Thymus (tissue), 11 donors: ENCODE measurements at regions not wholly inside any gene's neighbourhood (a gene's known extent, or its start where the extent isn't known, plus 50 kb on each side); places are given as distances from the start of the nearest gene placed in this dataset.

Experiments
- DNase-seq, 9 donors: peaks; one replicate each; pipeline ENCODE4 v3.0.0-alpha.2; 2013; ENCODE audit warnings: low spot score in 9 of 9, low read depth in 6 of 9, missing footprints in 1 of 9
- H3K27ac ChIP-seq, 2 donors: one replicate each; pipeline ENCODE4 v1.5.1; 2013; ENCODE audit warnings: control low read depth in 1 of 2, low read depth in 1 of 2, low read length in 1 of 2, mild to moderate bottlenecking in 1 of 2, moderate library complexity in 1 of 2
- H3K27me3 ChIP-seq, 2 donors: one replicate each; pipeline ENCODE4 v1.5.1; 2013; ENCODE audit warnings: low read length in 1 of 2; ENCODE audit not compliant: control insufficient read depth in 2 of 2, insufficient read depth in 1 of 2
- H3K36me3 ChIP-seq, 2 donors: one replicate each; pipeline ENCODE4 v1.5.1; 2013; ENCODE audit warnings: low read length in 1 of 2, mild to moderate bottlenecking in 1 of 2, moderate library complexity in 1 of 2; ENCODE audit not compliant: control insufficient read depth in 2 of 2, insufficient read depth in 2 of 2
- H3K4me1 ChIP-seq, 2 donors: one replicate each; pipeline ENCODE4 v1.5.1; 2013; ENCODE audit warnings: low read length in 2 of 2; ENCODE audit not compliant: control insufficient read depth in 2 of 2, insufficient read depth in 2 of 2
- H3K4me3 ChIP-seq, 2 donors: one replicate each; pipeline ENCODE4 v1.5.1; 2013; ENCODE audit warnings: low read length in 2 of 2, control low read depth in 1 of 2, mild to moderate bottlenecking in 1 of 2
- H3K9me3 ChIP-seq, 2 donors: one replicate each; pipeline ENCODE4 v1.5.1; 2013; ENCODE audit warnings: low read length in 1 of 2, mild to moderate bottlenecking in 1 of 2; ENCODE audit not compliant: control insufficient read depth in 2 of 2, insufficient read depth in 1 of 2
- WGBS: extraction: QIAGEN DNeasy Blood & Tissue Kit; methylation state at CpG from one replicate; pipeline ENCODE4 v1.1.7; 2013; 5-methylcytosine and 5-hydroxymethylcytosine counted together
- donor health status: healthy.

DNA sequence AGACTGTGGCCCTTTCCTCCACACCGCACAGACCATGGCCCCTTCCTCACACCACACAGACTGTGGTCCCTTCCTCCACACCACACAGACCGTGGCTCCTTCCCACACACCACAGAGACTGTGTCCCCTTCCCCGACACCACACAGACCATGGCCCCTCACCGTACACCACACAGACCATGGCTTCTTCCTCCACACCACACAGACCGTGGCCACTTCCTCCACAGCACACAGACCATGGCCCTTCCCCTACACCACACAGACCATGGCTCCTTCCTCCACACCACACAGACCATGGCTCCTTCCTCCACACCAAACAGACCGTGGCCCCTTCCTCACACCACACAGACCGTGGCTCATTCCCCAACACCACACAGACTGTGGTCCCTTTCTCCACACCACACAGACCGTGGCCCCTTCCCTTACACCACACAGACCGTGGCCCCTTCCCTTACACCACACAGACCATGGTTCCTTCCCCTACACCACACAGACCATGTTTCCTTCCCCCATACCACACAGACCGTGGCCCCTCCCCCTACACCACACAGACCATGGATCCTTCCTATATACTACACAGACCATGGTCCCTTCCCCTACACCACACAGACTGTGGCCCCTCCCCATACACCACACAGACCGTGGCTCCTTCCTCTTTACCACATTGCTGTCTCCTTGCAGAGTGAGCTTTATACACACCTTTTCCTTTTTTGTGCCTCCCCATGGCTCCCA is 297.5 kb upstream of the FOXF1 start:
- DNase-seq = no peak
- H3K27me3 ChIP-seq = no peaks in the 10 kb centered on the region
- 17% methylated on average over 11 of the region's 11 CpGs for WGBS

DNA sequence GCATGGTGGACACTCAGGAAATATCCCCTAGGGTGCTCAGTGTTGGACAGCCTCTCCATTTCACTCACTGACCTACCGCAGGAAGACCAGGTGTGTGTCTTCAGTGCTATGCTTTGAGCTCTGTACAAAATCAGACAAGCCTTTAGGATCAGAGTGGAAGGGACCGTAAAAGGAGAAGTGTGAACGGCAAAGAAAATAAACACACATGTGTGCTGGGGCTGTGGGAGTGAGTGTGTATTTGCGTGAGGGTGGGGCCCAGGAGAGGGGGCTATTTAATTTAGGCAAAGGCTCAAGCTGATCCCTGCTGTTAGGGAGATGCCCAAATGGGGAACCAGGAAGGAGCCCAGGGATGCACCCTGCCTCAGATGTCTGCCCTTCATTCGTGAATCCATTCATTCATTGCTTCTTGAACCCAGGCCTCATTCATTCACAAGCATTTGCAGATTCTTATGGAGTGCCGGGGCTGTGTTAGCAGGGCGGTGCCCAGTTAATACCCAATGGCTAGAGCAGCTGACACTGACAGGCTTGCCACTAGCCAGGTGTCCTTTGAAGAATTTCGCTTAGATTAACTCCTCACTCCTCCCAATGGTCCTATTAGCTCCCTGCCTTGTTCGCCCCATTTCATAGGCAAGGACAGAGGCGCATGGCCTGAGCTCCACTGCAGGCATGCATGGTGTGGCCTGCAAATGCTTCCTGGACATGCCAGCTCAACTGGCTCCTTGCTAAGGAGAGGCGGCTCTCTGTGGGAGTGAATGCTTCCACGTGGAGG is 296.7 kb upstream of the FOXF1 start:
- DNase-seq = no peak
- WGBS = 68% methylated on average over 12 of the region's 12 CpGs
- no peaks in the 10 kb centered on the region for H3K36me3 ChIP-seq
- no peaks in the 10 kb centered on the region for H3K9me3 ChIP-seq
- no peak overlapping the region for H3K4me3 ChIP-seq
- no peaks in the 10 kb centered on the region for H3K4me1 ChIP-seq
- H3K27ac ChIP-seq = no peak overlapping the region
- no peaks in the 10 kb centered on the region for H3K27me3 ChIP-seq

More for the DNA sequence above, 297.5 kb upstream of the FOXF1 start:
- Histone ChIP-seq H3K27ac (no peak overlapping the region), H3K4me3 (no peak overlapping the region), H3K36me3 (no peaks in the 10 kb centered on the region), H3K9me3 (no peaks in the 10 kb centered on the region), H3K4me1 (no peaks in the 10 kb centered on the region)

DNA sequence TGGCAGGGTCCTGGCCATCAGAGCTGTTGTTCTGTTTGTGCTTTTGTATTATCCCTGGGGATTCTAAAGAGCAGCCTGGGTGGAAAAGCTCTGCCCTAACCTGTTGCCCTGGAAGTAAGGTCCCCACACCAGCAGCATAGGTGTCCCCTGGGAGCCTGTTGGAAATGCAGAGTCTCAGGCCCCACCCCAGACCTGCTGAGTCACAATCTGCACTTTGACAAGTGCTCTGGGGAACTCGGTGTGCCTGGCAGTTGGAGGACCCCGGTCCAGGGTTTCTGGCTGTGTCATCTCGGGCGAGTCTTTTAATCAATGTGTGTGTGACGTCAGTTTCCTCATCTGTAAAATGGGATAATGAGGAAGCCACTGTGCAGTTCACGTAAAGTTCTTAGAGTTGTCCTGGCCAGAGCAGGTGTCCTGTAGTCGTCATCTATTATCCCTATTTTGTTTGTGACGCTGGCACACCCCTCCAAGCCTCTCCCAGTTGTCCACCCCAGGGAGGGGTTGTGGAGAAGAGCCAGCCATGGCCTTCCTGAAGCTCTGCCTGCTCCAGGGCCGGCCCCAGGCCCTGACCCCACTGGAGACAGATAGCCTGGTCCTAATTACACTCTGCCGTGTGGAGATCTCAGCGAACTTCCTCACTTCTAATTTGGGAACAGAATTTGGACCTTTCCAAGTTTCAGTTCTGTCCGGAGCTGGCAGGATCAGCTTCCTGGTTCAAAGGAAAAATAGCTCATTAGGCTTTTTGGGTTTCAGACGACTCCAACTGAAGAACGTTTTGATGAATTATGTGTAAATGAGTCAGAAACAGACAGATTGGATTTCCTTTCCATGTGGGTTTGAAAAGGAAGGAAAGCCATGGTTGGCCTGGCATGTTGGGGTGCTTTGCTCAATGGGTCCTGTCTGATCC is 295.7 kb upstream of the FOXF1 start:
- H3K36me3 ChIP-seq = no peaks in the 10 kb centered on the region
- no peak for DNase-seq

DNA sequence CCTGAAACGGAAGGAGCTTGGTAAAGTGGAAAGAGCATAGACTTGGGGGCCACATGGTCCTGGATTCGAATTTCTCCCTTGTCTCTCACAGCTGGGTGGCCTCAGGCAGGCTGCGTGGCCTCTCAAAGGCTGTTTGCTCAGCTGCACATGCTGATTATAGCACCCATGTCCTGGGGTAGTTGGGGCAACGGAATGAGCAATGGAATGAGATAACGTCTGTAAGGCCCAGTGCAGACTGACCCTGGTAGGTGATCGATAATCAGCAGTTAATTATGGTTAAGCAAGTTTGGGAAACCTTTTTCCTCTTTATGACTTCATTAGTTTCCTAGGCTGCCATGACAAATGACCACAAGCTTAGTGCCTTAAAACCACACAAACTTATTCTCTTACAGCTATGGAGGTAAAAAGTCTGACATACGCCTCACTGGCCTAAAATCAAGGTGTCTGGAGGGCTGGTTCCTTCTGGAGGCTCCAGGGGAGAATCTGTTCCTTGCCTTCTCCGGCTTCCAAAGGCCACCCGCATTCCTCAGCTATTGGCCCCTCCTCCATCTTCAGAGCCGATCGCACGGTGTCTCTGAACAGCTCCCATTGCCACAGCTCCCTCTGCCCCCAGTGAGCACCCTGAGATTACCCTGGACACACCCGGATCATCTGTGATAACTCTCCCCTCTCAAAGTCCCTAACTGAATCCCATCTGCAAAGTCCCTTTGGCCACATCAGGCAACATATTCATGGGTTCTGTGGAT is 294.9 kb upstream of the FOXF1 start:
- 90% methylated on average over 13 of the region's 13 CpGs for WGBS
- DNase-seq = no peak
- H3K27me3 ChIP-seq = no peaks in the 10 kb centered on the region
- no peak overlapping the region for H3K27ac ChIP-seq
- H3K4me3 ChIP-seq = no peak overlapping the region
- no peaks in the 10 kb centered on the region for H3K4me1 ChIP-seq
- no peaks in the 10 kb centered on the region for H3K36me3 ChIP-seq
- H3K9me3 ChIP-seq = no peaks in the 10 kb centered on the region

More for the DNA sequence above, 295.7 kb upstream of the FOXF1 start:
- no peaks in the 10 kb centered on the region for H3K4me1 ChIP-seq
- H3K9me3 ChIP-seq = no peaks in the 10 kb centered on the region
- 67% methylated on average over 14 of the region's 14 CpGs for WGBS
- H3K4me3 ChIP-seq = no peak overlapping the region
- no peaks in the 10 kb centered on the region for H3K27me3 ChIP-seq
- no peak overlapping the region for H3K27ac ChIP-seq

DNA sequence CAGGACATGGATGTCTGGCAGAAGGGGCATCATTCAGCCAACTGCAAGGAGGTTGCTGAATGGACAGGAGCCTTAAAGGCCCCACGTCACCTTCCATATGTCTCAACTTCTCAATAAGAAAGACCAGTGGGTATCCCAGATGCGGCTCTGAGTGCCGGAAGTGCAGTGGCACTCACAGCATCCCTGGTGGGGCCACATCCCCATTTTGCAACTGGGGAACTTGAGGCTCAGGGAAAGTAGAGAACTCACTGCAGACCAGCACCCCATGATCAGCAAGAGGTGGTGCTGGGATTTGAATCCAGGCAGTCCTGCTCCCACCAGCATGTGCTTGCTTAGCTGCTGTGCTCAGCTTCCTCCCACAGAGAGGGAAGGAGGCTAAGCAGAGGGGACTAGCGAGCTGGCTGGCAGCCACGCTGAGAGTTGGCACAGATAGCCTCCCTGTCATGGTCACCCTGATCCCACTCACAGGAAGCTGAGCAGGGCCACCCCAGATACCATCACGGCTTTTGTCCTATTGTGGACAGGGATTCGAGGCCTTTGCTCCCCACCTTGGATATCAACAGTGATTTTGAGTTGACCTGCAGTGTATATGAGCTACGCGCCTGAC is 294.2 kb upstream of the FOXF1 start:
- no peaks in the 10 kb centered on the region for H3K36me3 ChIP-seq
- no peaks in the 10 kb centered on the region for H3K4me1 ChIP-seq
- no peak for DNase-seq
- no peak overlapping the region for H3K27ac ChIP-seq
- no peaks in the 10 kb centered on the region for H3K27me3 ChIP-seq
- H3K4me3 ChIP-seq = no peak overlapping the region
- no peaks in the 10 kb centered on the region for H3K9me3 ChIP-seq
- WGBS = 90% methylated on average over 9 of the region's 9 CpGs

DNA sequence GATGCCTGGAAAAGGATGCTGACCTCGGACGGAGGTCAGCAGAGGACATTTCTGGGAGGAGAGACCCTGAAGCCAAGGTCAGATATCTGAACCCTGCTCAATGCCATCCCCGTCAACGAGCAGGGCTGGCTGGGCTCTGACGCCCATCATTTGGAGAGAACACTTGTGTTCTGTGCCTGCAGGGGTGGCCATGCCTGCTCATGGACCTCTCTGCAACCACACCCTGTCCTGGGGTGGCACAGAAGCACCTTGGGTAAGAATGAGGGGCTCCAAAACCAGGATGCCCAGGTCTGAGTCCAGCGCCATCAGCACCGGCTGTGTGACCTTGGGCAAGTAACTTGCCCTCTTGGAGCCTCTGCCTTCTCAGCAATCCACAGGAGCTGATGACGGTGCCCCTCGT is 293.7 kb upstream of the FOXF1 start:
- 93% methylated on average over 9 of the region's 9 CpGs for WGBS
- no peak for DNase-seq

DNA sequence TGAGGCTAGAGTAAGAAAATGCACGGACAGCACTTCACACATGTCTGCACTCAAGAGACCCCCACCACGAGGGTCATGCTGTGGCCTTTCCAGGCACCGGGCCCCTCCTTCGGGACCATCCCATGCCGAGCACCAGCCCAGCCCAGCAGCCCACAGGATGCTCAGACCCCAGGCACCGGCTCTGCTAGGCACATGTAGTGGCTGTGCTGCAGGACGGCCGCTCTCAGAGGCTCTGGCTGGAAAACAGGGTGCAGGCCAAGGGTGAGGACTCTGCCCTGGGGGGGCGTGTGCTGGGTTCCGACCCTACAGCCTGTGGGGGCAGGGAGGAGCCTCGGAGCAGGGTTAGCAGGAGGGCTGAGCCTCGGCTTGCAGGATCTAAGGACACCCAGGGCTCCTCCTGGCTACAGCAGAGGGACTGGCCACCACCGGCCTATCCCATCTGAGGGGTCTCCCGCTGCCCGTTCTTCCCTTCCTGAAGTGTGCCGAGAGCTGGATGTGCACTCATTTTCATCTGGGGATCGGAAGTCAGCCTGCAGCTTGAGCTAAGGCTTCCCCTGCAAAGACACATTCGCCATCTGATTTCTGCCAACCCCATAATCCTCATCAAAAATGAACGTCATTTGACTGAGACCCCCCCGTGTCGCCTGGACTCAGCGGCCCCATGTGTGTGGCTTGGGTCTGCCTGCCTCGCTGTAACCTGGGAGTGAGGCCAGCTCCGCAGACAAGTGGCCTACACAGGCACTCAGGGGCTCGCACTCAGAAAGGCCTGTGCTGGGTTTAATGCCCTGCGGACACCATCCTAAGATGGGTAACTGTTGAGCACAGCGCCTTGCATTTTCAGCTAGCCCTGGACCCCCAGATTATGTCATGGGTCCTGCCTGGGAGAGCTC is 293.1 kb upstream of the FOXF1 start:
- Histone ChIP-seq H3K36me3 (no peaks in the 10 kb centered on the region), H3K4me1 (no peaks in the 10 kb centered on the region), H3K4me3 (no peak overlapping the region), H3K9me3 (no peaks in the 10 kb centered on the region), H3K27me3 (no peaks in the 10 kb centered on the region), H3K27ac (no peak overlapping the region)
- DNase-seq = no peak
- WGBS = 89% methylated on average over 27 of the region's 27 CpGs

More for the DNA sequence above, 293.7 kb upstream of the FOXF1 start:
- no peaks in the 10 kb centered on the region for H3K27me3 ChIP-seq
- H3K27ac ChIP-seq = no peak overlapping the region
- H3K9me3 ChIP-seq = no peaks in the 10 kb centered on the region
- no peaks in the 10 kb centered on the region for H3K36me3 ChIP-seq
- H3K4me1 ChIP-seq = no peaks in the 10 kb centered on the region
- no peak overlapping the region for H3K4me3 ChIP-seq

DNA sequence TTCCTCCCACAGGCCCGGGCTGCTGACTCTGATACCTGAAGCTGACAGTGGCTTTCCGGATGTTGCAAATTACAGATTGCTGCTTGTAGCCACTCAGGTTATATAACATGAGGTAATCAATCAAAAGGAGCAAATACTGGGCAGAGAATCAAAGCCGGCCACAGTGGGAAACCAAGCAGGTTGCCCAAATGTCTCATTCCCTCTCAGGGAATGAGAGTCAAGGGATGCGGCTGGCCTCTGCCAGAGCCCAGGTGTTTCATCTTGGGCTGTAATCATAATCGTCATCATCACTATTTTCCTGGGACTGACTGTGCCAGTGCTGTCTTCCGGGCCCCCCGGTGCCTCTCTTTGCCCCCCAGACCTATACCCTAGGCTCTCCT is 292.4 kb upstream of the FOXF1 start:
- DNase-seq = no peak
- WGBS = 88% methylated on average over 7 of the region's 7 CpGs
- Histone ChIP-seq H3K27me3 (peaks cover 0 to 3% of the 10 kb centered on the region in 2 donors), H3K4me1 (no peaks in the 10 kb centered on the region), H3K4me3 (no peak overlapping the region), H3K9me3 (no peaks in the 10 kb centered on the region), H3K36me3 (no peaks in the 10 kb centered on the region), H3K27ac (no peak overlapping the region)
